ENCODE measurements at regions not wholly inside any gene's neighbourhood (a gene's known extent, or its start where the extent isn't known, plus 50 kb on each side); places are given as distances from the start of the nearest gene placed in this dataset.

- no peak for TF ChIP-seq JUND (IDR thresholded peaks at IDR 0.05; ENCODE audit: low read depth)
- DNase-seq (ENCODE audit: low read depth in 1 of 2, low spot score in 1 of 2), result no peak
- in situ Hi-C loops (cut with HindIII; ENCODE audit: low pct_unique_long_range_greater_than_20kb, low sequenced_read_pairs), result no loop called here
Observed at GRCh38 chr12:75613981-75614380, 102.6 kb upstream of the KRR1 start.

GRCh38 chr12:75611041-75611440 is 99.6 kb upstream of the KRR1 start:
- in situ Hi-C loops (cut with HindIII; ENCODE audit: low pct_unique_long_range_greater_than_20kb, low sequenced_read_pairs), result no loop called here

GRCh38 chr12:75606956-75607355 is 95.5 kb upstream of the KRR1 start:
- no peak for DNase-seq (ENCODE audit: low read depth in 1 of 2, low spot score in 1 of 2)
- no peak for TF ChIP-seq JUND (IDR thresholded peaks at IDR 0.05; ENCODE audit: low read depth)
- in situ Hi-C loops (cut with HindIII; ENCODE audit: low pct_unique_long_range_greater_than_20kb, low sequenced_read_pairs), result no loop called here

More at GRCh38 chr12:75611041-75611440, 99.6 kb upstream of the KRR1 start:
- TF ChIP-seq JUND (IDR thresholded peaks at IDR 0.05; ENCODE audit: low read depth), result no peak
- no peak for DNase-seq (ENCODE audit: low read depth in 1 of 2, low spot score in 1 of 2)

GRCh38 chr12:75606151-75606550 is 94.7 kb upstream of the KRR1 start:
- in situ Hi-C loops (cut with HindIII; ENCODE audit: low pct_unique_long_range_greater_than_20kb, low sequenced_read_pairs), result no loop called here
- TF ChIP-seq JUND (IDR thresholded peaks at IDR 0.05; ENCODE audit: low read depth), result no peak
- DNase-seq (ENCODE audit: low read depth in 1 of 2, low spot score in 1 of 2), result no peak

GRCh38 chr12:75603475-75603874 is 92.1 kb upstream of the KRR1 start:
- DNase-seq (ENCODE audit: low read depth in 1 of 2, low spot score in 1 of 2), result no peak
- in situ Hi-C loops (cut with HindIII; ENCODE audit: low pct_unique_long_range_greater_than_20kb, low sequenced_read_pairs), result no loop called here
- TF ChIP-seq JUND (IDR thresholded peaks at IDR 0.05; ENCODE audit: low read depth), result no peak

GRCh38 chr12:75602106-75602505 is 90.7 kb upstream of the KRR1 start:
- in situ Hi-C loops (cut with HindIII; ENCODE audit: low pct_unique_long_range_greater_than_20kb, low sequenced_read_pairs), result no loop called here
- DNase-seq (ENCODE audit: low read depth in 1 of 2, low spot score in 1 of 2), result no peak
- TF ChIP-seq JUND (IDR thresholded peaks at IDR 0.05; ENCODE audit: low read depth), result no peak

- in situ Hi-C loops (cut with HindIII; ENCODE audit: low pct_unique_long_range_greater_than_20kb, low sequenced_read_pairs), result no loop called here
Observed at GRCh38 chr12:75600146-75600545, 88.7 kb upstream of the KRR1 start.

GRCh38 chr12:75599061-75599460 is 87.7 kb upstream of the KRR1 start:
- in situ Hi-C loops (cut with HindIII; ENCODE audit: low pct_unique_long_range_greater_than_20kb, low sequenced_read_pairs), result no loop called here
- no peak for DNase-seq (ENCODE audit: low read depth in 1 of 2, low spot score in 1 of 2)

More at GRCh38 chr12:75600146-75600545, 88.7 kb upstream of the KRR1 start:
- TF ChIP-seq JUND (IDR thresholded peaks at IDR 0.05; ENCODE audit: low read depth), result no peak
- DNase-seq (ENCODE audit: low read depth in 1 of 2, low spot score in 1 of 2), result no peak

GRCh38 chr12:75596406-75596805 is 85.0 kb upstream of the KRR1 start:
- no peak for DNase-seq (ENCODE audit: low read depth in 1 of 2, low spot score in 1 of 2)
- in situ Hi-C loops (cut with HindIII; ENCODE audit: low pct_unique_long_range_greater_than_20kb, low sequenced_read_pairs), result no loop called here
- TF ChIP-seq JUND (IDR thresholded peaks at IDR 0.05; ENCODE audit: low read depth), result no peak

More at GRCh38 chr12:75599061-75599460, 87.7 kb upstream of the KRR1 start:
- TF ChIP-seq JUND (IDR thresholded peaks at IDR 0.05; ENCODE audit: low read depth), result no peak

GRCh38 chr12:75592638-75593335 is 81.4 kb upstream of the KRR1 start:
- no peak for TF ChIP-seq JUND (IDR thresholded peaks at IDR 0.05; ENCODE audit: low read depth)

GRCh38 chr12:75592086-75592485 is 80.7 kb upstream of the KRR1 start:
- DNase-seq (ENCODE audit: low read depth in 1 of 2, low spot score in 1 of 2), result no peak
- no peak for TF ChIP-seq JUND (IDR thresholded peaks at IDR 0.05; ENCODE audit: low read depth)
- in situ Hi-C loops (cut with HindIII; ENCODE audit: low pct_unique_long_range_greater_than_20kb, low sequenced_read_pairs), result no loop called here

More at GRCh38 chr12:75592638-75593335, 81.4 kb upstream of the KRR1 start:
- DNase-seq (ENCODE audit: low read depth in 1 of 2, low spot score in 1 of 2), result no peak
- in situ Hi-C loops (cut with HindIII; ENCODE audit: low pct_unique_long_range_greater_than_20kb, low sequenced_read_pairs), result no loop called here

GRCh38 chr12:75591628-75592027 is 80.2 kb upstream of the KRR1 start:
- in situ Hi-C loops (cut with HindIII; ENCODE audit: low pct_unique_long_range_greater_than_20kb, low sequenced_read_pairs), result no loop called here
- DNase-seq (ENCODE audit: low read depth in 1 of 2, low spot score in 1 of 2), result no peak

GRCh38 chr12:75589801-75590200 is 78.4 kb upstream of the KRR1 start:
- no peak for TF ChIP-seq JUND (IDR thresholded peaks at IDR 0.05; ENCODE audit: low read depth)
- in situ Hi-C loops (cut with HindIII; ENCODE audit: low pct_unique_long_range_greater_than_20kb, low sequenced_read_pairs), result no loop called here
- DNase-seq (ENCODE audit: low read depth in 1 of 2, low spot score in 1 of 2), result no peak

More at GRCh38 chr12:75591628-75592027, 80.2 kb upstream of the KRR1 start:
- TF ChIP-seq JUND (IDR thresholded peaks at IDR 0.05; ENCODE audit: low read depth), result no peak
